ENCODE measurements at regions not wholly inside any gene's neighbourhood (a gene's known extent, or its start where the extent isn't known, plus 50 kb on each side); places are given as distances from the start of the nearest gene placed in this dataset.

DNA sequence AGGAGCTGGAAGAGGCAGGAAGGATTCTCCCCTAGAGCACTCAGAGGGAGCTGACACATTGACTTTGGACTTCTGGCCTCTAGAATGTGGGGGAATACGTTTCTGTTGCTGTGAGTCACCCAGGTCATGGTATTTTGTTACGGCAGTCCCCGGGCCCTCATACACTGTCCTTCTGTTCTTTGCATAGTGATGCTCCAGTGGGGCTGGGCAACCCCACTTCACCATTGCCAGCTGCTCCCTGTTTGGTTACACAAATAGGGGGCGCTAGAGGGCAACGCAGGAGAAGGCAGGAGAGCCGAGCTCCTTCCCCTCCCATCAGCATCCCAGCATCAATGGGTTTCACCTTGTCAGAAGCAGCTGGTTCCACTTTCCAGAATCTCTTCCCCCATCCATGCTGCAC, 257.7 kb upstream of the FOXF1 start:
- no peak for DNase-seq
- H3K4me1 ChIP-seq = no peaks in the 10 kb centered on the region
- no peak overlapping the region for H3K27ac ChIP-seq
- intact Hi-C loops (cut with DNase I) = no loop called here
- peaks cover 0 to 18% (median 7%) of the 10 kb centered on the region in 11 donors for H3K9me3 ChIP-seq
- peaks cover 0 to 17% (median 0%) of the 10 kb centered on the region in 7 donors for H3K27me3 ChIP-seq
- H3K36me3 ChIP-seq = no peaks in the 10 kb centered on the region
- no peak overlapping the region for H3K4me3 ChIP-seq
- 35 to 38% methylated on average over 6 of the region's 6 CpGs for WGBS, 2 donors
- TF ChIP-seq CTCF (IDR thresholded peaks at IDR 0.05) = peak in 5 of 9 donors; percentile 7 to 40 (median 24)
- ATAC-seq = no peak

GRCh38 chr16:86255966-86256365, 254.4 kb upstream of the FOXF1 start:
- DNase-seq = no peak
- Histone ChIP-seq H3K27me3 (peaks cover 0 to 38% (median 0%) of the 10 kb centered on the region in 7 donors), H3K4me3 (no peak overlapping the region), H3K27ac (no peak overlapping the region), H3K36me3 (no peaks in the 10 kb centered on the region), H3K4me1 (no peaks in the 10 kb centered on the region), H3K9me3 (peaks cover 0 to 18% (median 7%) of the 10 kb centered on the region in 11 donors)
- intact Hi-C loops (cut with DNase I) = no loop called here
- no peak for ATAC-seq
- TF ChIP-seq CTCF (IDR thresholded peaks at IDR 0.05) = no peak

GRCh38 chr16:86256995-86257394, 253.3 kb upstream of the FOXF1 start:
- H3K27me3 ChIP-seq = peaks cover 0 to 45% (median 0%) of the 10 kb centered on the region in 7 donors

GRCh38 chr16:86257546-86257945, 252.8 kb upstream of the FOXF1 start:
- Histone ChIP-seq H3K4me3 (no peak overlapping the region), H3K27ac (no peak overlapping the region), H3K4me1 (no peaks in the 10 kb centered on the region), H3K9me3 (peaks cover 0 to 18% (median 7%) of the 10 kb centered on the region in 11 donors), H3K27me3 (peaks cover 0 to 43% (median 0%) of the 10 kb centered on the region in 7 donors), H3K36me3 (no peaks in the 10 kb centered on the region)
- WGBS, 2 donors = 85 to 92% methylated on average over 5 of the region's 5 CpGs
- ATAC-seq (no peak), DNase-seq (no peak)
- TF ChIP-seq CTCF (IDR thresholded peaks at IDR 0.05) = no peak
- intact Hi-C loops (cut with DNase I) = no loop called here

More at GRCh38 chr16:86256995-86257394, 253.3 kb upstream of the FOXF1 start:
- ATAC-seq (no peak), DNase-seq (no peak)
- no peak overlapping the region for H3K4me3 ChIP-seq
- H3K27ac ChIP-seq = no peak overlapping the region
- intact Hi-C loops (cut with DNase I) = no loop called here
- H3K9me3 ChIP-seq = peaks cover 0 to 18% (median 7%) of the 10 kb centered on the region in 11 donors
- no peak for TF ChIP-seq CTCF (IDR thresholded peaks at IDR 0.05)
- no peaks in the 10 kb centered on the region for H3K4me1 ChIP-seq
- no peaks in the 10 kb centered on the region for H3K36me3 ChIP-seq
- WGBS, 2 donors = 82 to 87% methylated on average over 3 of the region's 3 CpGs

Data from heart right ventricle (tissue), 16 donors.